ENCODE measurements at regions not wholly inside any gene's neighbourhood (a gene's known extent, or its start where the extent isn't known, plus 50 kb on each side); places are given as distances from the start of the nearest gene placed in this dataset.
"Not testable (repeated sequence)": the region's sequence is repeated elsewhere in the genome, so short reads cannot be mapped to it uniquely, and the experiment has no call there.

- DNase-seq (ENCODE audit: low read depth), result no peak
Observed at GRCh38 chr6:6748001-6748400, 159.5 kb downstream of the LY86 start.

GRCh38 chr6:6749702-6750491 is 161.4 kb downstream of the LY86 start:
- DNase-seq (ENCODE audit: low read depth), result no peak

- DNase-seq (ENCODE audit: low read depth), result no peak
Observed at GRCh38 chr6:6750594-6751265, 162.2 kb downstream of the LY86 start.

- no peak for DNase-seq (ENCODE audit: low read depth)
Observed at GRCh38 chr6:6751266-6751596, 162.7 kb downstream of the LY86 start.

GRCh38 chr6:6751619-6752023 is 163.1 kb downstream of the LY86 start:
- no peak for DNase-seq (ENCODE audit: low read depth)

- DNase-seq (ENCODE audit: low read depth), result no peak
Observed at GRCh38 chr6:6752129-6752528, 163.6 kb downstream of the LY86 start.

- DNase-seq (ENCODE audit: low read depth), result no peak
Observed at GRCh38 chr6:6753301-6753700, 164.8 kb downstream of the LY86 start.

DNA sequence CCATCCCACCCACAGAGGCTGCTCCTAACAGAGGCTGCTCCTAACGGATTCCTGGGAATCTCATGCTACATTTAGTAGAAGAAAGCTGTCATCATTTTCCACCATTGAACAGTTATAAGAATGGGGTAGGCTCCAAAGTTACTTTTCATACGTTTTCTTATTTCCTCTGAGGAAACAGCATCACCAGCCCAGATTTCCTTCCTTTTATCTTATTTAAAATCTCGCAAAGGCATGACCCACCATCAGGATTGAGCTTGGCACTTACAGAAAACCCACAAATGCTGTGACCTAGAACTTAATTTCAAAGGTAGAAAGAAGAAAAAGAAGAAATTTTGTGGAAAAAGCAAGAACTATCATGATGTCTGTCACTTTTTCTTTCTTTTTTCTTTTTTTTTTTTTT is 168.0 kb downstream of the LY86 start:
- DNase-seq (ENCODE audit: low read depth), result no peak

- DNase-seq (ENCODE audit: low read depth), result no peak
Observed at GRCh38 chr6:6758546-6758914, 170.0 kb downstream of the LY86 start.

GRCh38 chr6:6758915-6759654 is 170.6 kb downstream of the LY86 start:
- DNase-seq (ENCODE audit: low read depth), result no peak

GRCh38 chr6:6760002-6760401 is 171.5 kb downstream of the LY86 start:
- DNase-seq (ENCODE audit: low read depth), result no peak

DNA sequence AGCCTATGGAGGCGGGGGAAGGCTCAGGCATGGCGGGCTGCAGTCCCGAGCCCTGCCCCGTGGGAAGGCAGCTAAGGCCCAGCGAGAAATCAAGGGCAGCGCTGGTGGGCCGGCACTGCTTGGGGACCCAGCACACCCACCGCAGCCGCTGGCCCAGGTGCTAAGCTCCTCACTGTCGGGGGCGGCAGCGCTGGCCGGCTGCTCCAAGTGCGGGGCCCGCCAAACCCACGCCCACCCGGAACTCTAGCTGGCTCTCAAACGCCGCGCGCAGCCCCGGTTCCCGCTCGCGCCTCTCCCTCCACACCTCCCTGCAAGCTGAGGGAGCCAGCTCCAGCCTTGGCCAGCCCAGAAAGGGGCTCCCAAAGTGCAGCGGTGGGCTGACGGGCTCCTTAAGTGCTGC is 174.0 kb downstream of the LY86 start:
- not testable (repeated sequence) for DNase-seq (ENCODE audit: low read depth)

- DNase-seq (ENCODE audit: low read depth), result no peak
Observed at GRCh38 chr6:6764764-6765434, 176.4 kb downstream of the LY86 start.

- no peak for DNase-seq (ENCODE audit: low read depth)
Observed at GRCh38 chr6:6766230-6766905, 177.8 kb downstream of the LY86 start.

DNA sequence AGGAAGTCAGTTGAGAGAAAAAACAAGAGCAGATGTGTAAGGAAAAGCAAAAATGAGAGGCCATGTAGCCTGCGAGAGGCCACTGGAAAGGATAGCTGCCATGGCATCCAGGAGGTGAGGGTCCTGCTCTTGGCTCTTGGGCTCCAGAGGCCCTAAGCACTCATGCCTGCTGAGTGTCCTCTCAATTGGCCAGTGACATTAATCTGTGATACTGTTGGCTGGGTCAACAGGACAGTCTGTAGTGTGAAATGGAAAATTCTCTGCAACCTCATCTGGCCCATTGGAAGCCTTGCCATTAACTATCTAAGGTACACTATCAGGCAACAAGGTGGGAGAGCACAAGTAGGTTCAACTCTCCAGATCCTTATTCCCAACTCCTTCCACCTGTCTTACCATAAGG is 180.9 kb downstream of the LY86 start:
- no peak for DNase-seq (ENCODE audit: low read depth)

- no peak for DNase-seq (ENCODE audit: low read depth)
Observed at GRCh38 chr6:6771224-6771945, 182.9 kb downstream of the LY86 start.

- DNase-seq (ENCODE audit: low read depth), result no peak
Observed at GRCh38 chr6:6771964-6772363, 183.4 kb downstream of the LY86 start.

DNA sequence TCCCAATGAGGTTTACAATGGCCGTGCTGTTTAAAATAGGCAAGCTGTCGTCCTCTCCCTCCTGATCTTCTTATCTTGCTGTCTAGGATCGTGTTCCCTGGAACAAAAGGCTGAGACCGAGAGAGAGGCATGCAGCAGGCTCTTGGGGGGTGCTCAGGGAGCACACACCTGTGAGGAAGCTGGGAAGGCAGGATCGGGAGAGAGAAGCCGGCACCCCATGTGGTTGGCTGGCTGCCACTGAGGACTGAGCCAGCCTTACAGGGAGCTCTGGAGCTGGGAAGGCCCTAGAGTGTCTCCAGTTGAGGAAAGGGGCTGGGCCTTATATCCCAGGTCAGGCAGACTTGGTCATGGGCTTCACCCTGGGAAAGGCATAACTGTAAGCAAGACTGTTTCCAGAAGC is 184.2 kb downstream of the LY86 start:
- no peak for DNase-seq (ENCODE audit: low read depth)

DNA sequence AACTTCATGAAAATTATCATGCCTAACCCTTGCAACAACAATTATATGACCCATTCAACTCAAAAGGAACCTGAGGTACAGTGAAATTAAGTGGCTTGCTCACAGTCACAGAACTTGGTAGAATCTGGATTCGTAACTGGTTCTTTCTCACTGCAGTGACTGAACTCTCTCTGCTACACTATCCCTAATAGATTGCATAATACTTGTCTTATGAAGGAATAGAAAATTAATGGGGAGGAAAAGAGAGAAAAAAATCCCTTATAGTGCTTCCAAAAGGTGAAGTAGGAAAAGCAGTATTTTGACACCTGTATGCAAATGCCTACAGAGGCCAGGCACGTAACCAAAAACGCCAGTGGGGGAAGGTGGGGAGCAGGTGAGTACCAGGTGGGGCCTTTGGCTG is 186.6 kb downstream of the LY86 start:
- no peak for DNase-seq (ENCODE audit: low read depth)

- DNase-seq (ENCODE audit: low read depth), result no peak
Observed at GRCh38 chr6:6780231-6780630, 191.7 kb downstream of the LY86 start.

- DNase-seq (ENCODE audit: low read depth), result no peak
Observed at GRCh38 chr6:6781172-6781872, 192.8 kb downstream of the LY86 start.

Data from stimulated activated CD8-positive, alpha-beta memory T cell treated with anti-CD3 and anti-CD28 coated beads, Interleukin-12 subunit alpha, Interleukin-12 subunit beta, amount 100 ng/mL, for 4 hours (primary cell).